CD14-positive monocyte (primary cell): ENCODE measurements at regions not wholly inside any gene's neighbourhood (a gene's known extent, or its start where the extent isn't known, plus 50 kb on each side); places are given as distances from the start of the nearest gene placed in this dataset.

Experiments
- DNase-seq, 3 donors: peaks; one replicate each; pipeline ENCODE4 v3.0.0-alpha.2; 2011 to 2022
- H2AFZ ChIP-seq: 2 replicates; pipeline ENCODE4 v1.6.0; 2012; ENCODE audit warnings: mild to moderate bottlenecking, low read depth, low read length, inconsistent platforms; ENCODE audit not compliant: insufficient read depth, poor library complexity, severe bottlenecking
- H3K27ac ChIP-seq, 2 donors: 1 replicate in 1 of 2; 2 replicates in 1 of 2; pipeline ENCODE4 v1.5.1; 2012 to 2013; ENCODE audit warnings: low read length in 2 of 2, control low read depth in 1 of 2, inconsistent platforms in 1 of 2, low read depth in 1 of 2, mild to moderate bottlenecking in 1 of 2
- H3K27me3 ChIP-seq, 2 donors: one replicate each; pipeline versions ENCODE4 v1.6.0 to v1.6.1; 2011 to 2013; ENCODE audit warnings: low read length in 2 of 2; ENCODE audit not compliant: control insufficient read depth in 2 of 2, insufficient read depth in 2 of 2
- H3K36me3 ChIP-seq, 2 donors: replicated peaks in 1 of 2; 1 replicate in 1 of 2; 2 replicates in 1 of 2; pipeline versions ENCODE4 v1.5.1 to v1.6.1; 2012 to 2013; ENCODE audit warnings: low read length in 2 of 2, control low read depth in 1 of 2, inconsistent platforms in 1 of 2, mild to moderate bottlenecking in 1 of 2; ENCODE audit not compliant: insufficient read depth in 2 of 2, control insufficient read depth in 1 of 2
- H3K4me1 ChIP-seq, 2 donors: 1 replicate in 1 of 2; 2 replicates in 1 of 2; pipeline versions ENCODE4 v1.5.1 to v1.6.1; 2012 to 2013; ENCODE audit warnings: low read length in 2 of 2, control low read depth in 1 of 2, inconsistent platforms in 1 of 2, mild to moderate bottlenecking in 1 of 2, moderate library complexity in 1 of 2; ENCODE audit not compliant: insufficient read depth in 2 of 2, control insufficient read depth in 1 of 2
- H3K4me2 ChIP-seq: replicated peaks from 2 replicates; pipeline ENCODE3; 2012; ENCODE audit warnings: low read length, moderate library complexity, mild to moderate bottlenecking; ENCODE audit not compliant: poor library complexity, severe bottlenecking; ENCODE audit errors: extremely low read depth
- H3K4me3 ChIP-seq, 3 experiments: fragments of 200-600 bp in 1 of 3; sonication (generic) in 1 of 3; replicated peaks in 1 of 3; 1 replicate in 2 of 3; 2 replicates in 1 of 3; pipeline ENCODE4 v1.5.1; 2011 to 2013; ENCODE audit warnings: low read length in 3 of 3, mild to moderate bottlenecking in 3 of 3, control low read depth in 2 of 3, low read depth in 2 of 3, inconsistent platforms in 1 of 3, moderate library complexity in 1 of 3
- H3K79me2 ChIP-seq: 2 replicates; pipeline ENCODE4 v1.6.0; 2012; ENCODE audit warnings: mild to moderate bottlenecking, control low read depth, inconsistent platforms, low read length, moderate library complexity; ENCODE audit not compliant: insufficient read depth
- H3K9ac ChIP-seq: 2 replicates; pipeline ENCODE4 v1.6.0; 2017; ENCODE audit warnings: low read length, mild to moderate bottlenecking; ENCODE audit not compliant: insufficient read depth, poor library complexity, severe bottlenecking
- H3K9me3 ChIP-seq, 2 donors: replicated peaks in 1 of 2; 1 replicate in 1 of 2; 2 replicates in 1 of 2; pipeline versions ENCODE4 v1.5.1 to v1.6.1; 2012 to 2013; ENCODE audit warnings: low read length in 2 of 2, control low read depth in 1 of 2; ENCODE audit not compliant: control insufficient read depth in 1 of 2, insufficient read depth in 1 of 2
- H4K20me1 ChIP-seq: 2 replicates; pipeline ENCODE4 v1.6.0; 2012; ENCODE audit warnings: mild to moderate bottlenecking, low read length, control low read depth, moderate library complexity; ENCODE audit not compliant: insufficient read depth
- H3K27ac Mint-ChIP-seq, 7 donors: one replicate each; pipeline ENCODE4 v1.8.0; 2020; ENCODE audit warnings: mild to moderate bottlenecking in 7 of 7, mixed read lengths in 7 of 7, moderate library complexity in 6 of 7, inconsistent platforms in 2 of 7
- H3K27me3 Mint-ChIP-seq, 3 donors: one replicate each; pipeline ENCODE4 v1.8.0; 2021 to 2022; ENCODE audit warnings: low read depth in 3 of 3, mild to moderate bottlenecking in 3 of 3, mixed read lengths in 3 of 3, moderate library complexity in 3 of 3, inconsistent platforms in 1 of 3
- H3K36me3 Mint-ChIP-seq, 2 donors: one replicate each; pipeline ENCODE4 v1.8.0; 2020; ENCODE audit warnings: mixed read lengths in 2 of 2, inconsistent platforms in 1 of 2, mild to moderate bottlenecking in 1 of 2
- H3K4me1 Mint-ChIP-seq: one replicate; pipeline ENCODE4 v1.8.0; 2020; ENCODE audit warnings: mild to moderate bottlenecking, mixed read lengths
- H3K4me3 Mint-ChIP-seq, 2 donors: one replicate each; pipeline ENCODE4 v1.8.0; 2020; ENCODE audit warnings: mild to moderate bottlenecking in 2 of 2, mixed read lengths in 2 of 2, moderate library complexity in 1 of 2
- H3K9me3 Mint-ChIP-seq, 7 donors: one replicate each; pipeline ENCODE4 v1.8.0; 2020 to 2022; ENCODE audit warnings: mixed read lengths in 7 of 7, mild to moderate bottlenecking in 6 of 7, moderate library complexity in 6 of 7, inconsistent platforms in 2 of 7
- CTCF ChIP-seq: fragments of 200-600 bp; IDR thresholded peaks from one replicate; pipeline ENCODE4 v1.8.0; 2022; ENCODE audit warnings: antibody characterized with exemption, mild to moderate bottlenecking
- WGBS: methylation state at CpG from one replicate; pipeline ENCODE4 v1.1.5; 2013; ENCODE audit warnings: missing lambda C conversion rate; ENCODE audit not compliant: insufficient coverage; 5-methylcytosine and 5-hydroxymethylcytosine counted together
- intact Hi-C, 2 donors: fragments of 100-400 bp; cut with micrococcal nuclease; formaldehyde crosslinking; loops; one replicate each; pipeline versions ENCODE4 v1.15.0 to v1.15.1; 2023

- TF ChIP-seq CTCF = no peak
- Histone ChIP-seq H4K20me1 (no peaks in the 10 kb centered on the region), H3K27me3 (no peaks in the 10 kb centered on the region), H3K36me3 (no peaks in the 10 kb centered on the region), H3K4me1 (no peaks in the 10 kb centered on the region), H3K4me2 (no peak overlapping the region), H2AFZ (no peak overlapping the region), H3K79me2 (no peaks in the 10 kb centered on the region), H3K27ac (no peak overlapping the region), H3K9me3 (no peaks in the 10 kb centered on the region), H3K9ac (no peak overlapping the region), H3K4me3 (no peak overlapping the region)
- DNase-seq = no peak
- Mint-ChIP-seq H3K27me3 (peaks cover 2 to 8% (median 6%) of the 10 kb centered on the region in 3 donors), H3K9me3 (peaks cover 1 to 10% (median 7%) of the 10 kb centered on the region in 7 donors), H3K4me1 (no peaks in the 10 kb centered on the region), H3K4me3 (no peak overlapping the region), H3K36me3 (no peaks in the 10 kb centered on the region), H3K27ac (no peak overlapping the region)
- WGBS = 83% methylated on average over 1 of the region's 1 CpG
- intact Hi-C loops = no loop called here
These were observed 266.4 kb upstream of the DMRT1 start for GRCh38 chr9:575139-575538.

- no peak overlapping the region for H3K9ac ChIP-seq
- TF ChIP-seq CTCF = no peak
- no peak overlapping the region for H2AFZ ChIP-seq
- no peak overlapping the region for H3K4me3 ChIP-seq
- no peak overlapping the region for H3K4me3 Mint-ChIP-seq
- no peak overlapping the region for H3K4me2 ChIP-seq
- H3K27me3 ChIP-seq = no peaks in the 10 kb centered on the region
- H4K20me1 ChIP-seq = no peaks in the 10 kb centered on the region
- H3K27ac ChIP-seq = no peak overlapping the region
- over 99% methylated on average over 33 of the region's 39 CpGs for WGBS
- H3K36me3 Mint-ChIP-seq = no peaks in the 10 kb centered on the region
- intact Hi-C loops = no loop called here
- H3K9me3 ChIP-seq = peaks cover 0 to 6% of the 10 kb centered on the region in 2 donors
- no peaks in the 10 kb centered on the region for H3K4me1 ChIP-seq
- no peaks in the 10 kb centered on the region for H3K36me3 ChIP-seq
- H3K4me1 Mint-ChIP-seq = no peaks in the 10 kb centered on the region
- DNase-seq = no peak
- H3K9me3 Mint-ChIP-seq = peaks cover 5 to 13% (median 11%) of the 10 kb centered on the region in 7 donors
- H3K79me2 ChIP-seq = no peaks in the 10 kb centered on the region
- no peak overlapping the region for H3K27ac Mint-ChIP-seq
- H3K27me3 Mint-ChIP-seq = peaks cover 0 to 3% (median 2%) of the 10 kb centered on the region in 3 donors
These were observed 260.7 kb upstream of the DMRT1 start for GRCh38 chr9:580652-581342.
